Peyer's patch (tissue), 4 donors: ENCODE measurements at regions not wholly inside any gene's neighbourhood (a gene's known extent, or its start where the extent isn't known, plus 50 kb on each side); places are given as distances from the start of the nearest gene placed in this dataset.

ENCODE experiments used
- CTCF ChIP-seq, 6 experiments: fragments of 450-650 bp in 4 of 6; fragments of 200-600 bp in 2 of 6; sonication (generic) in 1 of 6; IDR thresholded peaks; one replicate each; pipeline ENCODE4 v1.5.1; 2017 to 2019; ENCODE audit warnings: antibody characterized with exemption in 6 of 6, mild to moderate bottlenecking in 3 of 6, moderate library complexity in 1 of 6
- POLR2A ChIP-seq, 2 donors: fragments of 450-650 bp; IDR thresholded peaks; one replicate each; pipeline ENCODE4 v1.5.1; 2017; ENCODE audit warnings: antibody characterized with exemption in 2 of 2, mild to moderate bottlenecking in 2 of 2, moderate library complexity in 2 of 2

GRCh38 chr4:123345137-123345934, 51.3 kb upstream of the SPRY1 start:
- TF ChIP-seq POLR2A (IDR thresholded peaks at IDR 0.05) (no peak), CTCF (IDR thresholded peaks at IDR 0.05) (no peak)
